ENCODE measurements at regions not wholly inside any gene's neighbourhood (a gene's known extent, or its start where the extent isn't known, plus 50 kb on each side); places are given as distances from the start of the nearest gene placed in this dataset.

GRCh38 chr15:38103564-38103963 lies 149.1 kb upstream of the SPRED1 start:
- ChIA-PET CTCF (no interaction called here), POLR2A (no interaction called here)
- Histone ChIP-seq H3K4me3 (ENCODE audit: control extremely low read depth in 1 of 5, extremely low read depth in 1 of 5, insufficient read depth in 1 of 5, low read depth in 2 of 5, low read length in 4 of 5) (no peak overlapping the region), H3K36me3 (replicated peaks in 1 of 2; ENCODE audit: control extremely low read depth in 1 of 2, control insufficient read depth in 1 of 2, extremely low read depth in 1 of 2, insufficient read depth in 2 of 2, low read length in 1 of 2) (no peaks in the 10 kb centered on the region), H3K79me2 (ENCODE audit: control insufficient read depth, insufficient read depth, low read length) (no peaks in the 10 kb centered on the region), H2AFZ (ENCODE audit: insufficient read depth, low read depth, low read length, poor library complexity, severe bottlenecking) (no peak overlapping the region), H3K27me3 (replicated peaks in 1 of 4; ENCODE audit: control extremely low read depth in 1 of 4, control insufficient read depth in 3 of 4, insufficient read depth in 4 of 4, low read length in 3 of 4) (no peaks in the 10 kb centered on the region), H4K20me1 (ENCODE audit: control insufficient read depth, insufficient read depth, low read length, poor library complexity, severe bottlenecking) (no peaks in the 10 kb centered on the region), H3K9me3 (ENCODE audit: control extremely low read depth in 1 of 3, control insufficient read depth in 2 of 3, insufficient read depth in 1 of 3, low read length in 2 of 3) (no peaks in the 10 kb centered on the region), H3K4me2 (replicated peaks; ENCODE audit: low read depth, low read length, poor library complexity, severe bottlenecking) (no peak overlapping the region), H3K27ac (ENCODE audit: low read length in 2 of 2) (no peak overlapping the region), H3K9ac (ENCODE audit: low read length) (no peak overlapping the region), H3K4me1 (ENCODE audit: control insufficient read depth in 2 of 2, insufficient read depth in 2 of 2, low read length in 2 of 2) (no peaks in the 10 kb centered on the region)
- no peaks in the 10 kb centered on the region for H3K4me1 Mint-ChIP-seq
- intact Hi-C loops (cut with micrococcal nuclease) = no loop called here
- DNase-seq = no peak
- no peak overlapping the region for H3K27ac Mint-ChIP-seq
- WGBS (ENCODE audit: insufficient coverage) = no CpG with 5 or more reads among the region's 1 CpG
- H3K27me3 Mint-ChIP-seq = peaks cover 20% of the 10 kb centered on the region
- TF ChIP-seq CTCF (IDR thresholded peaks at IDR 0.05) = no peak
- TF ChIP-seq EZH2 (IDR thresholded peaks at IDR 0.05; ENCODE audit: borderline replicate concordance, insufficient read depth, low read depth, low read length, poor library complexity, severe bottlenecking) = no peak
- no peak for ATAC-seq (ENCODE audit: low read depth)
- H3K4me3 Mint-ChIP-seq = no peak overlapping the region
- no peaks in the 10 kb centered on the region for H3K9me3 Mint-ChIP-seq (ENCODE audit: insufficient read depth)

- no peaks in the 10 kb centered on the region for H3K4me1 ChIP-seq (ENCODE audit: control insufficient read depth in 2 of 2, insufficient read depth in 2 of 2, low read length in 2 of 2)
- H3K27me3 ChIP-seq (replicated peaks in 1 of 4; ENCODE audit: control extremely low read depth in 1 of 4, control insufficient read depth in 3 of 4, insufficient read depth in 4 of 4, low read length in 3 of 4) = no peaks in the 10 kb centered on the region
- no peaks in the 10 kb centered on the region for H3K79me2 ChIP-seq (ENCODE audit: control insufficient read depth, insufficient read depth, low read length)
- H3K36me3 ChIP-seq (replicated peaks in 1 of 2; ENCODE audit: control extremely low read depth in 1 of 2, control insufficient read depth in 1 of 2, extremely low read depth in 1 of 2, insufficient read depth in 2 of 2, low read length in 1 of 2) = no peaks in the 10 kb centered on the region
- no peak overlapping the region for H3K4me3 ChIP-seq (ENCODE audit: control extremely low read depth in 1 of 5, extremely low read depth in 1 of 5, insufficient read depth in 1 of 5, low read depth in 2 of 5, low read length in 4 of 5)
- H3K4me2 ChIP-seq (replicated peaks; ENCODE audit: low read depth, low read length, poor library complexity, severe bottlenecking) = no peak overlapping the region
- Mint-ChIP-seq H3K4me1 (peaks cover 4% of the 10 kb centered on the region), H3K27me3 (peaks cover 2% of the 10 kb centered on the region), H3K9me3 (ENCODE audit: insufficient read depth) (no peaks in the 10 kb centered on the region), H3K4me3 (no peak overlapping the region), H3K27ac (no peak overlapping the region)
- no peak overlapping the region for H3K27ac ChIP-seq (ENCODE audit: low read length in 2 of 2)
- no peak overlapping the region for H3K9ac ChIP-seq (ENCODE audit: low read length)
- intact Hi-C loops (cut with micrococcal nuclease) = no loop called here
- ChIA-PET CTCF (no interaction called here), POLR2A (no interaction called here)
- TF ChIP-seq EZH2 (IDR thresholded peaks at IDR 0.05; ENCODE audit: borderline replicate concordance, insufficient read depth, low read depth, low read length, poor library complexity, severe bottlenecking) (no peak), CTCF (IDR thresholded peaks at IDR 0.05) (no peak)
- WGBS (ENCODE audit: insufficient coverage) = no CpG with 5 or more reads among the region's 1 CpG
- no peak for DNase-seq
- no peaks in the 10 kb centered on the region for H3K9me3 ChIP-seq (ENCODE audit: control extremely low read depth in 1 of 3, control insufficient read depth in 2 of 3, insufficient read depth in 1 of 3, low read length in 2 of 3)
- no peak for ATAC-seq (ENCODE audit: low read depth)
- no peak overlapping the region for H2AFZ ChIP-seq (ENCODE audit: insufficient read depth, low read depth, low read length, poor library complexity, severe bottlenecking)
- no peaks in the 10 kb centered on the region for H4K20me1 ChIP-seq (ENCODE audit: control insufficient read depth, insufficient read depth, low read length, poor library complexity, severe bottlenecking)
These were observed 141.6 kb upstream of the SPRED1 start for GRCh38 chr15:38111070-38111469.
